OCI-LY1 (cell line): ENCODE measurements at regions not wholly inside any gene's neighbourhood (a gene's known extent, or its start where the extent isn't known, plus 50 kb on each side); places are given as distances from the start of the nearest gene placed in this dataset.

Source experiments
- CTCF ChIP-seq: fragments of 200-600 bp; sonication (generic), shearing (Covaris generic); IDR thresholded peaks from 2 replicates; pipeline ENCODE4 v1.5.1; 2017; ENCODE audit warnings: mild to moderate bottlenecking, antibody characterized with exemption, low read length, moderate library complexity, mixed read lengths
- EZH2 ChIP-seq: fragments of 200-600 bp; sonication (generic), shearing (Covaris generic); IDR thresholded peaks from 2 replicates; pipeline ENCODE4 v1.8.0; 2017; ENCODE audit warnings: borderline replicate concordance, mixed run types, mild to moderate bottlenecking, antibody characterized with exemption, low read length, moderate library complexity, mixed read lengths

GRCh38 chr14:87148655-87149054, 844.3 kb downstream of the GALC start:
- no peak for TF ChIP-seq CTCF
- no peak for TF ChIP-seq EZH2
